ENCODE measurements at regions not wholly inside any gene's neighbourhood (a gene's known extent, or its start where the extent isn't known, plus 50 kb on each side); places are given as distances from the start of the nearest gene placed in this dataset.
A peak's percentile ranks its signal among the peaks of the same experiment; 100 is the strongest.

GRCh38 chr5:56337715-56338319 lies 104.7 kb upstream of the ANKRD55 start:
- DNase-seq = no peak

GRCh38 chr5:56335212-56335611 lies 102.1 kb upstream of the ANKRD55 start:
- no peak for DNase-seq

GRCh38 chr5:56330806-56331205 lies 97.7 kb upstream of the ANKRD55 start:
- no peak for DNase-seq

- no peak for DNase-seq
These were observed 97.0 kb upstream of the ANKRD55 start for GRCh38 chr5:56330167-56330566.

- no peak for DNase-seq
These were observed 96.5 kb upstream of the ANKRD55 start for GRCh38 chr5:56329652-56330051.

- DNase-seq = peak; percentile 29
These were observed 95.8 kb upstream of the ANKRD55 start for GRCh38 chr5:56328753-56329560.

- no peak for DNase-seq
These were observed 94.7 kb upstream of the ANKRD55 start for GRCh38 chr5:56327809-56328208.

GRCh38 chr5:56326770-56327169 lies 93.6 kb upstream of the ANKRD55 start:
- DNase-seq = no peak

GRCh38 chr5:56326116-56326515 lies 93.0 kb upstream of the ANKRD55 start:
- DNase-seq = no peak

GRCh38 chr5:56325039-56325438 lies 91.9 kb upstream of the ANKRD55 start:
- DNase-seq = no peak

GRCh38 chr5:56323505-56323904 lies 90.4 kb upstream of the ANKRD55 start:
- DNase-seq = peak; percentile 36

GRCh38 chr5:56322592-56322991 lies 89.5 kb upstream of the ANKRD55 start:
- DNase-seq = no peak

GRCh38 chr5:56321236-56321881 lies 88.2 kb upstream of the ANKRD55 start:
- no peak for DNase-seq

- DNase-seq = no peak
These were observed 87.6 kb upstream of the ANKRD55 start for GRCh38 chr5:56320686-56321085.

GRCh38 chr5:56319526-56320181 lies 86.5 kb upstream of the ANKRD55 start:
- no peak for DNase-seq

GRCh38 chr5:56317923-56318561 lies 84.9 kb upstream of the ANKRD55 start:
- DNase-seq = no peak

- no peak for DNase-seq
These were observed 83.3 kb upstream of the ANKRD55 start for GRCh38 chr5:56316299-56316994.

- no peak for DNase-seq
These were observed 81.4 kb upstream of the ANKRD55 start for GRCh38 chr5:56314529-56314928.

- no peak for DNase-seq
These were observed 80.5 kb upstream of the ANKRD55 start for GRCh38 chr5:56313596-56313995.

- DNase-seq = no peak
These were observed 79.9 kb upstream of the ANKRD55 start for GRCh38 chr5:56313004-56313531.

- DNase-seq = no peak
These were observed 78.3 kb upstream of the ANKRD55 start for GRCh38 chr5:56311306-56311905.

- no peak for DNase-seq
These were observed 77.6 kb upstream of the ANKRD55 start for GRCh38 chr5:56310711-56311204.
